GM12878 (cell line): ENCODE measurements at regions not wholly inside any gene's neighbourhood (a gene's known extent, or its start where the extent isn't known, plus 50 kb on each side); places are given as distances from the start of the nearest gene placed in this dataset.

Source experiments
- ATAC-seq: fragments of 200-7000 bp; cut with Tn5 transposase; 3 replicates; pipeline ENCODE4 v1.9.1; 2020; ENCODE audit warnings: mild to moderate bottlenecking, moderate library complexity
- BruUV-seq: library from RNA; stranded (reverse); fragments of 400-500 nt; replicated peaks from 2 replicates; lab custom pipeline; 2021; lab: Mats Ljungman, UMichigan
- CTCF ChIA-PET: fragments of 300-600 bp; sonication (Branson Sonifier 250); formaldehyde crosslinking; extraction: SDS; loops from one replicate; lab custom pipeline; 2021; ENCODE audit warnings: inconsistent platforms; lab: Yijun Ruan, JAX
- POLR2A ChIA-PET: fragments of 350-600 bp; formaldehyde crosslinking; extraction: SDS; loops from one replicate; lab custom pipeline; 2021; ENCODE audit warnings: inconsistent platforms; lab: Charles Lee
- RAD21 ChIA-PET: fragments of 300-600 bp; sonication (Branson Sonifier 250); formaldehyde crosslinking; loops from one replicate; lab custom pipeline; 2023; ENCODE audit warnings: antibody characterized with exemption; ENCODE audit not compliant: unreplicated experiment; lab: Charles Lee
- SMC1A ChIA-PET: fragments of 300-600 bp; sonication (Branson Sonifier 250); formaldehyde crosslinking; loops from one replicate; lab custom pipeline; 2023; ENCODE audit not compliant: unreplicated experiment, uncharacterized antibody; lab: Charles Lee
- DNase-seq: peaks from one replicate; pipeline ENCODE4 v3.0.0-alpha.2; 2011; ENCODE audit warnings: low read depth, low spot score
- FAIRE-seq: peaks from 3 replicates; lab custom pipeline; 2011; peaks lifted over from hg19 to GRCh38; lab: Jason Lieb, UNC
- H2AFZ ChIP-seq: 2 replicates; pipeline ENCODE4 v1.6.0; 2011; ENCODE audit warnings: low read depth, low read length, control low read depth; ENCODE audit not compliant: control insufficient read depth
- H3K27ac ChIP-seq: 2 replicates; pipeline ENCODE4 v1.5.1; 2011; ENCODE audit warnings: control low read depth; ENCODE audit not compliant: control insufficient read depth, insufficient read depth
- H3K27me3 ChIP-seq, 2 experiments: replicated peaks in 1 of 2; 2 replicates each; pipeline versions ENCODE4 v1.6.0 to v1.6.1; 2011; ENCODE audit warnings: low read length in 1 of 2; ENCODE audit not compliant: control insufficient read depth in 2 of 2, insufficient read depth in 2 of 2
- H3K36me3 ChIP-seq, 2 experiments: 2 replicates each; pipeline ENCODE4 v1.5.1; 2011; ENCODE audit warnings: low read length in 1 of 2; ENCODE audit not compliant: control insufficient read depth in 2 of 2, insufficient read depth in 2 of 2
- H3K4me1 ChIP-seq: 2 replicates; pipeline ENCODE4 v1.6.1; 2011; ENCODE audit warnings: mild to moderate bottlenecking, low read length, moderate library complexity, mixed read lengths; ENCODE audit not compliant: control insufficient read depth, insufficient read depth
- H3K4me2 ChIP-seq: 2 replicates; pipeline ENCODE4 v1.6.0; 2011; ENCODE audit warnings: control low read depth; ENCODE audit not compliant: control insufficient read depth, insufficient read depth
- H3K4me3 ChIP-seq: fragments of 200-600 bp; sonication (generic); 2 replicates; pipeline ENCODE4 v1.5.1; 2016
- H3K79me2 ChIP-seq: 2 replicates; pipeline ENCODE4 v1.6.0; 2011; ENCODE audit warnings: low read length; ENCODE audit not compliant: control insufficient read depth, insufficient read depth
- H3K9ac ChIP-seq: 2 replicates; pipeline ENCODE4 v1.8.0; 2011; ENCODE audit warnings: low read length, control low read depth, mixed read lengths; ENCODE audit not compliant: control insufficient read depth, insufficient read depth
- H3K9me3 ChIP-seq: replicated peaks from 3 replicates; pipeline ENCODE4 v1.5.1; 2011; ENCODE audit warnings: mild to moderate bottlenecking, low read length; ENCODE audit not compliant: control insufficient read depth, insufficient read depth
- H4K20me1 ChIP-seq: 2 replicates; pipeline ENCODE4 v1.6.0; 2011; ENCODE audit not compliant: control insufficient read depth, insufficient read depth
- BACH1 ChIP-seq: fragments of 450-650 bp; IDR thresholded peaks from 2 replicates; pipeline ENCODE4 v1.6.1; 2017; ENCODE audit warnings: mild to moderate bottlenecking, borderline replicate concordance
- BHLHE40 ChIP-seq, 2 experiments: fragments of 450-650 bp in 1 of 2; IDR thresholded peaks; 2 replicates each; pipeline ENCODE4 v1.6.1; 2011 to 2017; ENCODE audit warnings: low read depth in 2 of 2, borderline replicate concordance in 1 of 2, improper control_type of control experiment in 1 of 2, low read length in 1 of 2, mild to moderate bottlenecking in 1 of 2
- CBFB ChIP-seq: IDR thresholded peaks from 2 replicates; pipeline ENCODE4 v1.6.1; 2016; ENCODE audit warnings: antibody characterized with exemption, low read depth
- CHD2 ChIP-seq: IDR thresholded peaks from 2 replicates; pipeline ENCODE4 v1.6.1; 2011; ENCODE audit warnings: low read depth, low read length, improper control_type of control experiment, borderline replicate concordance
- CREM ChIP-seq: IDR thresholded peaks from 2 replicates; pipeline ENCODE4 v1.6.1; 2014; ENCODE audit warnings: antibody characterized with exemption, low read depth
- DPF2 ChIP-seq: fragments of 450-650 bp; IDR thresholded peaks from 2 replicates; pipeline ENCODE4 v1.6.1; 2017; ENCODE audit warnings: mild to moderate bottlenecking
- MEF2B ChIP-seq: fragments of 450-650 bp; IDR thresholded peaks from 2 replicates; pipeline ENCODE4 v1.6.1; 2018; ENCODE audit warnings: mild to moderate bottlenecking, moderate library complexity; ENCODE audit not compliant: partially characterized antibody, poor library complexity, severe bottlenecking
- MTA2 ChIP-seq: fragments of 450-650 bp; IDR thresholded peaks from 2 replicates; pipeline ENCODE4 v1.6.1; 2016; ENCODE audit warnings: low read depth, mild to moderate bottlenecking, moderate library complexity
- MYC ChIP-seq: IDR thresholded peaks from 2 replicates; pipeline ENCODE4 v1.6.1; 2011; ENCODE audit warnings: mild to moderate bottlenecking, low read length, moderate library complexity, inconsistent platforms; ENCODE audit not compliant: insufficient read depth, insufficient replicate concordance, insufficient read length, severe bottlenecking
- PAX5 ChIP-seq: IDR thresholded peaks from 2 replicates; pipeline ENCODE4 v1.6.1; 2011; ENCODE audit warnings: low read depth, low read length, borderline replicate concordance
- POU2F2 ChIP-seq: IDR thresholded peaks from 3 replicates; pipeline ENCODE4 v1.6.1; 2011; ENCODE audit warnings: low read depth, mild to moderate bottlenecking, low read length, borderline replicate concordance
- RAD51 ChIP-seq: fragments of 450-650 bp; IDR thresholded peaks from 2 replicates; pipeline ENCODE4 v1.6.1; 2016; ENCODE audit warnings: moderate library complexity, mild to moderate bottlenecking, inconsistent platforms
- RUNX3 ChIP-seq: IDR thresholded peaks from 2 replicates; pipeline ENCODE4 v1.6.1; 2012; ENCODE audit warnings: low read length, inconsistent platforms
- SMAD1 ChIP-seq: fragments of 450-650 bp; IDR thresholded peaks from 2 replicates; pipeline ENCODE4 v1.6.1; 2018; ENCODE audit warnings: mild to moderate bottlenecking, low read depth; ENCODE audit not compliant: partially characterized antibody
- YY1 ChIP-seq: IDR thresholded peaks from 2 replicates; pipeline ENCODE4 v1.6.1; 2011; ENCODE audit warnings: low read depth, mild to moderate bottlenecking, low read length
- WGBS: methylation state at CpG from one replicate; pipeline ENCODE4 v1.1.6; 2016; ENCODE audit warnings: low lambda C conversion rate; ENCODE audit not compliant: insufficient replicate concordance, insufficient coverage; ENCODE audit errors: missing lambda C conversion rate; 5-methylcytosine and 5-hydroxymethylcytosine counted together
- in situ Hi-C: fragments of 300-500 bp; cut with MboI; formaldehyde crosslinking; loops from 9 replicates; pipeline ENCODE4 v1.14.3; 2018; ENCODE audit warnings: mixed read lengths
- intact Hi-C: fragments of 100-400 bp; cut with micrococcal nuclease; formaldehyde crosslinking; loops from one replicate; pipeline ENCODE4 v1.14.2; 2022; ENCODE audit not compliant: unreplicated experiment
- TF ChIP-seq, protein P1 (sequence below): IDR thresholded peaks from 2 replicates; pipeline ENCODE4 v1.6.1; 2012; ENCODE audit warnings: low read length, inconsistent platforms
- TF ChIP-seq, protein P2 (sequence below): IDR thresholded peaks from 2 replicates; pipeline ENCODE4 v1.6.1; 2012; ENCODE audit warnings: improper control_type of control experiment, low read depth, low read length; ENCODE audit not compliant: insufficient replicate concordance

DNA sequence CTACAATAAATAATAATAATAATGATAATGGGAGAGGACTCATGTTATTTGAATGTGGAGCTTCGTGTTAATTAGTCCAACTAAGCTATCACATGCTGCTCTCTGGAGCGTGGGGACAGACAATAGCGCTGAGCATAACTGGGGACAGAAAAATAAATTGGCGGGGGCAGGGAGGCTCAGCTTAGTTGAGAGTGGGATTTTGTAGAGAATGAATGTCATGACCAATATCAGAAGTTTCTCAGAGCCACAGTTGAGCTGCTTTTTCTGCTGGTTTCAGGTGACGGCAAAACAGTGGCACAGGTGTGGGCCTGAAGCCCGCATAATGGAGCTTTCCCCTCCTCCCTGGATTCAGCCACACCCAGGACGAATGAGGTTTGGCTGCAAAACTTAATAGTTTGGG, 111.1 kb upstream of the CAB39 start:
- Histone ChIP-seq H3K27me3 (no peaks in the 10 kb centered on the region), H3K79me2 (peaks cover 3% of the 10 kb centered on the region), H3K36me3 (no peaks in the 10 kb centered on the region), H3K27ac (peak overlapping the region; percentile 86), H3K4me3 (peak overlapping the region; percentile 32; the same call in 1 of the 2 replicates), H3K9ac (peak overlapping the region; percentile 51), H3K4me1 (peaks cover 59% of the 10 kb centered on the region), H3K4me2 (peak overlapping the region; percentile 90), H3K9me3 (peaks cover 8% of the 10 kb centered on the region), H4K20me1 (no peaks in the 10 kb centered on the region), H2AFZ (no peak overlapping the region)
- ChIA-PET RAD21 (interaction anchor here (0.7 to 4.3 kb wide), 33 partner anchors 9 to 534 kb away, joined by 3 to 62 read pairs (median 7); partner anchors contain the start of gene SP140L), CTCF (interaction anchor here (0.9 to 2.7 kb wide), 14 partner anchors 9 to 593 kb away, joined by 3 to 21 read pairs (median 6); no protein-coding TSS in a partner anchor), POLR2A (interaction anchor here (0.8 to 2.4 kb wide), 16 partner anchors 9 to 399 kb away, joined by 3 to 41 read pairs (median 6); partner anchors contain the start of genes SP110 and SP140), SMC1A (interaction anchor here (0.7 to 6.4 kb wide), 30 partner anchors 9 to 399 kb away, joined by 3 to 82 read pairs (median 5); partner anchors contain the start of gene SP100)
- intact Hi-C loops: loop anchor here (1.0 to 5.0 kb wide), 5 partner anchors 12 to 397 kb away; no protein-coding TSS in a partner anchor
- 3% methylated on average over 7 of the region's 7 CpGs for WGBS
- BruUV-seq: no TSS peak
- in situ Hi-C loops: loop anchor here (5.0 kb wide), 1 partner anchor 394 kb away; no protein-coding TSS in a partner anchor
- FAIRE-seq: peak; percentile 79
- DNase-seq: peak; percentile 91
- ATAC-seq: peak; percentile 80
- peak; percentile 77 for TF ChIP-seq RAD51
- TF ChIP-seq SMAD1: peak; percentile 29
- TF ChIP-seq BHLHE40 (IDR thresholded peaks at IDR 0.05; ENCODE audit: borderline replicate concordance in 1 of 2, low read depth in 2 of 2, low read length in 1 of 2): peak; percentile 76 to 80; a peak in 3 of 4 replicates
- TF ChIP-seq POU2F2: peak; percentile 68; the same call in 1 of the 3 replicates
- TF ChIP-seq CHD2: peak; percentile 55; the same call in 1 of the 2 replicates
- TF ChIP-seq MEF2B: peak; percentile 56
- TF ChIP-seq MYC: no peak
- peak; percentile 83 for TF ChIP-seq RUNX3
- TF ChIP-seq DPF2: peak; percentile 50; the same call in 1 of the 2 replicates
- TF ChIP-seq PAX5: peak; percentile 88
- TF ChIP-seq CBFB: peak; percentile 83
- TF ChIP-seq, protein P1, sequence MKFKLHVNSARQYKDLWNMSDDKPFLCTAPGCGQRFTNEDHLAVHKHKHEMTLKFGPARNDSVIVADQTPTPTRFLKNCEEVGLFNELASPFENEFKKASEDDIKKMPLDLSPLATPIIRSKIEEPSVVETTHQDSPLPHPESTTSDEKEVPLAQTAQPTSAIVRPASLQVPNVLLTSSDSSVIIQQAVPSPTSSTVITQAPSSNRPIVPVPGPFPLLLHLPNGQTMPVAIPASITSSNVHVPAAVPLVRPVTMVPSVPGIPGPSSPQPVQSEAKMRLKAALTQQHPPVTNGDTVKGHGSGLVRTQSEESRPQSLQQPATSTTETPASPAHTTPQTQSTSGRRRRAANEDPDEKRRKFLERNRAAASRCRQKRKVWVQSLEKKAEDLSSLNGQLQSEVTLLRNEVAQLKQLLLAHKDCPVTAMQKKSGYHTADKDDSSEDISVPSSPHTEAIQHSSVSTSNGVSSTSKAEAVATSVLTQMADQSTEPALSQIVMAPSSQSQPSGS: peak; percentile 90
- TF ChIP-seq, protein P2, sequence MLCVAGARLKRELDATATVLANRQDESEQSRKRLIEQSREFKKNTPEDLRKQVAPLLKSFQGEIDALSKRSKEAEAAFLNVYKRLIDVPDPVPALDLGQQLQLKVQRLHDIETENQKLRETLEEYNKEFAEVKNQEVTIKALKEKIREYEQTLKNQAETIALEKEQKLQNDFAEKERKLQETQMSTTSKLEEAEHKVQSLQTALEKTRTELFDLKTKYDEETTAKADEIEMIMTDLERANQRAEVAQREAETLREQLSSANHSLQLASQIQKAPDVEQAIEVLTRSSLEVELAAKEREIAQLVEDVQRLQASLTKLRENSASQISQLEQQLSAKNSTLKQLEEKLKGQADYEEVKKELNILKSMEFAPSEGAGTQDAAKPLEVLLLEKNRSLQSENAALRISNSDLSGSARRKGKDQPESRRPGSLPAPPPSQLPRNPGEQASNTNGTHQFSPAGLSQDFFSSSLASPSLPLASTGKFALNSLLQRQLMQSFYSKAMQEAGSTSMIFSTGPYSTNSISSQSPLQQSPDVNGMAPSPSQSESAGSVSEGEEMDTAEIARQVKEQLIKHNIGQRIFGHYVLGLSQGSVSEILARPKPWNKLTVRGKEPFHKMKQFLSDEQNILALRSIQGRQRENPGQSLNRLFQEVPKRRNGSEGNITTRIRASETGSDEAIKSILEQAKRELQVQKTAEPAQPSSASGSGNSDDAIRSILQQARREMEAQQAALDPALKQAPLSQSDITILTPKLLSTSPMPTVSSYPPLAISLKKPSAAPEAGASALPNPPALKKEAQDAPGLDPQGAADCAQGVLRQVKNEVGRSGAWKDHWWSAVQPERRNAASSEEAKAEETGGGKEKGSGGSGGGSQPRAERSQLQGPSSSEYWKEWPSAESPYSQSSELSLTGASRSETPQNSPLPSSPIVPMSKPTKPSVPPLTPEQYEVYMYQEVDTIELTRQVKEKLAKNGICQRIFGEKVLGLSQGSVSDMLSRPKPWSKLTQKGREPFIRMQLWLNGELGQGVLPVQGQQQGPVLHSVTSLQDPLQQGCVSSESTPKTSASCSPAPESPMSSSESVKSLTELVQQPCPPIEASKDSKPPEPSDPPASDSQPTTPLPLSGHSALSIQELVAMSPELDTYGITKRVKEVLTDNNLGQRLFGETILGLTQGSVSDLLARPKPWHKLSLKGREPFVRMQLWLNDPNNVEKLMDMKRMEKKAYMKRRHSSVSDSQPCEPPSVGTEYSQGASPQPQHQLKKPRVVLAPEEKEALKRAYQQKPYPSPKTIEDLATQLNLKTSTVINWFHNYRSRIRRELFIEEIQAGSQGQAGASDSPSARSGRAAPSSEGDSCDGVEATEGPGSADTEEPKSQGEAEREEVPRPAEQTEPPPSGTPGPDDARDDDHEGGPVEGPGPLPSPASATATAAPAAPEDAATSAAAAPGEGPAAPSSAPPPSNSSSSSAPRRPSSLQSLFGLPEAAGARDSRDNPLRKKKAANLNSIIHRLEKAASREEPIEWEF: peak; percentile 66
- TF ChIP-seq YY1: 0 out of 2 replicates have a peak, but pooled peaks have one; percentile 66
- TF ChIP-seq CREM: peak; percentile 88
- peak; percentile 73; the same call in 1 of the 2 replicates for TF ChIP-seq BACH1
- TF ChIP-seq MTA2: peak; percentile 92
